ENCODE measurements at regions not wholly inside any gene's neighbourhood (a gene's known extent, or its start where the extent isn't known, plus 50 kb on each side); places are given as distances from the start of the nearest gene placed in this dataset.

GRCh38 chr16:86632944-86633343 lies 54.6 kb downstream of the FOXL1 start:
- TF ChIP-seq ZNF302 (tag by site-specific recombination; IDR thresholded peaks at IDR 0.05; ENCODE audit: low read depth) (no peak), ZSCAN5A (tag by site-specific recombination; IDR thresholded peaks at IDR 0.05) (no peak), EGR2 (tag by site-specific recombination; IDR thresholded peaks at IDR 0.05; ENCODE audit: low read depth) (no peak), KLF16 (tag by site-specific recombination; IDR thresholded peaks at IDR 0.05) (no peak), ZNF791 (tag by site-specific recombination; IDR thresholded peaks at IDR 0.05) (no peak), HOXC10 (CRISPR knock-in tag; IDR thresholded peaks at IDR 0.05) (no peak), PRDM2 (tag by site-specific recombination; IDR thresholded peaks at IDR 0.05; ENCODE audit: borderline replicate concordance) (no peak), ZIC2 (tag by site-specific recombination; IDR thresholded peaks at IDR 0.05) (no peak), ZNF626 (tag by site-specific recombination; IDR thresholded peaks at IDR 0.05) (no peak), ZNF223 (tag by site-specific recombination; IDR thresholded peaks at IDR 0.05) (no peak), SP7 (tag by site-specific recombination; IDR thresholded peaks at IDR 0.05) (no peak), ZNF585B (tag by site-specific recombination; IDR thresholded peaks at IDR 0.05) (no peak), ZNF658 (tag by site-specific recombination; IDR thresholded peaks at IDR 0.05) (no peak), ZNF280D (tag by site-specific recombination; IDR thresholded peaks at IDR 0.05) (no peak), ZNF645 (tag by site-specific recombination; IDR thresholded peaks at IDR 0.05) (no peak), ZNF184 (tag by site-specific recombination; IDR thresholded peaks at IDR 0.05) (no peak), ZNF624 (tag by site-specific recombination; IDR thresholded peaks at IDR 0.05) (no peak)
- H3K4me3 ChIP-seq (ENCODE audit: low read depth, low read length), result no peak overlapping the region
- no peaks in the 10 kb centered on the region for H3K9me3 ChIP-seq (ENCODE audit: control insufficient read depth, insufficient read depth, low read depth, low read length)
- no peak overlapping the region for H3K27ac ChIP-seq (ENCODE audit: extremely low read depth, low read depth, low read length)
- H3K4me1 ChIP-seq (ENCODE audit: control insufficient read depth, insufficient read depth, low read length), result no peaks in the 10 kb centered on the region
- no peaks in the 10 kb centered on the region for H3K36me3 ChIP-seq (ENCODE audit: control insufficient read depth in 2 of 2, insufficient read depth in 1 of 2, low read length in 2 of 2)
- ChIA-PET POLR2A (no interaction called here), CTCF (no interaction called here)
